GM03348 (cell line): ENCODE measurements at regions not wholly inside any gene's neighbourhood (a gene's known extent, or its start where the extent isn't known, plus 50 kb on each side); places are given as distances from the start of the nearest gene placed in this dataset.

Experiments
- DNase-seq: peaks from one replicate; pipeline ENCODE4 v3.0.0; 2012; ENCODE audit warnings: low spot score

DNA sequence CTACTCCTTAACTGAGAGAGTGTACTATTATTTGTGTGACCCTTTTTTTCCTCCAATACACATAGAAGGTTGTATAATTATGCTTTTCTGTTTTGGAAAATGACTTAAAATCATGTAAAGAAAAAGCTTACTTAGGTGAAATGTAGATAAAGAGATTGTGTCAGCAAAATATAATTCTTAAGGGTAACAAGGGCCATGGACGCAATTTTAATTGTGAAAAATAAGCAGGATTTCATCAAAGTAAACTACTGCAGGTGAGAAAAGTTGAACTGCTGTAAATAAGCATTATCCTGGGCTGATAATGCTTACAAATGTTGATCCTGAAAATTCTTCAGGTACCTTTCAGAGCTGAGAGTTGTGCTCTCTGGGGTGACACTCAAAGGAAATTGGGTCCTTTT lies 141.5 kb downstream of the RPIA start:
- no peak for DNase-seq

- no peak for DNase-seq
These were observed 142.9 kb downstream of the RPIA start for GRCh38 chr2:88834376-88834775.

GRCh38 chr2:88834866-88835265 lies 143.4 kb downstream of the RPIA start:
- no peak for DNase-seq

DNA sequence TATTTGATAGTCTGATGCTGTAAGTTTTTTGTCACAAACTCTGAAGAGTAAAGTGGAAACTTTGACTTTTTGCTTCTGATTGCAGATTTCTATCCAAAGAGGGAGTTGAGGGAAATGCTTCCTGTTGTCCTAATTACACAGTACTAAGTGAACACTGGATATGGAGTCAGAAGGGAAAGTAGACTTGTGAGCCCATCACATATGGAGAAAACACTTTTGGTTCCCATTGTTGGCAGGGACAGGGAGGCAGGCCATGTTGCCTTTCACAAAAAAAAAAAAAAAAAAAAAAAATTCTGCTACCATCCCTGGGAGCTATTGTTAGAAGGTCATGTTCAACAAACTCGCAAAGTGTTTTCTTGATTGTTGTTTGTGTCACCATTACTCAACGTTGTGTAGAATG lies 144.3 kb downstream of the RPIA start:
- no peak for DNase-seq

GRCh38 chr2:88836351-88836750 lies 144.9 kb downstream of the RPIA start:
- DNase-seq, result no peak

- no peak for DNase-seq
These were observed 146.2 kb downstream of the RPIA start for GRCh38 chr2:88837511-88838160.

DNA sequence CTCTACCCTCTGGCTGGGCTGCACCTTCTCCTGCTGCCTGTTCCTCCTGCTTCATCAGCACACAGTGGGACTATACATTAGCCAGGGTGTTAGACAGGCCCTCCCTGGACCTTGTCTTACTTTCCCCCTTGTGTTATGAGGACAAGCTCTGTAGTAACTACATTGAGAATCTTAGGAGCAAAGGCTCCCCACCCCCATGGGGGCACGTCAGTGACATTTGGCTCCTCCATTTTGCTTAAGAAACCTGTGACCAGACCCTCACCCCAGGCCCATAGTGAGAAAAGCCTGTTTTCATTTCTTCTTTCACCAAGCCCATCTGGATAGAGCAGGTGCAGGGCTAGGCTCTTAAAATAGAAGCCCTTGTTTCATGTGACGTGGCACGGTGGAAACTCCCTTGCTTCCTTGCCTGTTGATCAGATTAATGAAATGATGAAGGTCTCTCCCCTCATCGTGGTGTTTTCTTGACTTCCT lies 146.7 kb downstream of the RPIA start:
- no peak for DNase-seq

- DNase-seq, result no peak
These were observed 149.9 kb downstream of the RPIA start for GRCh38 chr2:88841224-88841929.

DNA sequence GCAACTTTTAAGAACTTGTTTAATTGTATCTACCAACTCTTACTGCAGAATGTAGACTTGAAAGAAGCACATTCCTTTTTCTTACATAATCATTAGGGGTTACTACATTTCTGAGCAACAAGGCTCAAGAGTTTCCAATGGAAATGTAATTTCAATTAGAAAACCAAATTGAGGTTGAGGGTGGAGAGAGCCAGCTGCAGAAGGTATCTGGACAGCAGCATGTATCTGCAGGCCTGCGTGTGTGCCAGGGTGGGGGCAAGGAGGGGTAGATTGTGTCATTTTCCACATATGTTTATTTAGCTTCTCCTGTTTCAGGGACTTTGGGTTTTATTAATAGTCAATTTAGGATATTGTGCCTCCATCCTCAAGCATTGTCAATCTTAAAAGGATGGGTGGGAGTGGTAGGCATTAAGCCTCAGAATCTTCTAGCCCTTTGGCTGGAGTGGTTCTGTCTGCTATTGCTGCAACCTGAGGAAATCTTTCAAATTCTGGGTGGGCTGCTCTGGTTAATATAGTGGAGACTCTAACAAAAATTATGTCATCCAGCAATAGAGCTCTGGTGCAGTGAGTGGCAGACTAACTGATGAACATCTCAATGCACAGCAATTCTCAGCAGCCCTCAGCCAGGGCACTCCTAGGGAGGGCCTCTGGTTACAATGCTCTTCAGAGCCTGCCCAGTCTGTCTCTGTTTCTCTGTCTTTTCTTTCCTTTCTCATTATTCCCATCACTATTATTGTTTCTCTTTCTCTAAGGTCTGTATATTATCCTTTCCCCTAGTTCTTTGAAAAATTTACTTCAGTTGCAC lies 151.4 kb downstream of the RPIA start:
- no peak for DNase-seq

GRCh38 chr2:88843651-88844050 lies 152.2 kb downstream of the RPIA start:
- DNase-seq, result no peak

DNA sequence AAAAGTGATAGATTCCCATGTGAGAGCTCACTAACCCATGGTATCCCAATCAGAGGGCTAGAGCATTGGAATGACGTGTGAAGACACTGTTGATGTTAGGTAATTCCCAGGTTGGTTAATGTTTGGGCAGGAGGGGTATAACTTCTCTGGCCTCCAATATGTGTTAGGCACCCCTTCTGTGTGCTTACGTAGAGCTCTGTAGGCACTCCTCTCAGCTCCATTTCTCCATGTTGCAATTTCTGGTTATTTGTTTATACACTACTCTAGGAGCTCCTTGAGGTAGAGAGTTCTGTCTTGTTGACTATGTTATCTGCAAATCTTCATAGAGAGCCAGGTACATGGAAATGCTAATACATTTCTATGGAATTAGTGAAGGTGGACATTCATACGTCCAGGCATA lies 153.5 kb downstream of the RPIA start:
- DNase-seq, result no peak

DNA sequence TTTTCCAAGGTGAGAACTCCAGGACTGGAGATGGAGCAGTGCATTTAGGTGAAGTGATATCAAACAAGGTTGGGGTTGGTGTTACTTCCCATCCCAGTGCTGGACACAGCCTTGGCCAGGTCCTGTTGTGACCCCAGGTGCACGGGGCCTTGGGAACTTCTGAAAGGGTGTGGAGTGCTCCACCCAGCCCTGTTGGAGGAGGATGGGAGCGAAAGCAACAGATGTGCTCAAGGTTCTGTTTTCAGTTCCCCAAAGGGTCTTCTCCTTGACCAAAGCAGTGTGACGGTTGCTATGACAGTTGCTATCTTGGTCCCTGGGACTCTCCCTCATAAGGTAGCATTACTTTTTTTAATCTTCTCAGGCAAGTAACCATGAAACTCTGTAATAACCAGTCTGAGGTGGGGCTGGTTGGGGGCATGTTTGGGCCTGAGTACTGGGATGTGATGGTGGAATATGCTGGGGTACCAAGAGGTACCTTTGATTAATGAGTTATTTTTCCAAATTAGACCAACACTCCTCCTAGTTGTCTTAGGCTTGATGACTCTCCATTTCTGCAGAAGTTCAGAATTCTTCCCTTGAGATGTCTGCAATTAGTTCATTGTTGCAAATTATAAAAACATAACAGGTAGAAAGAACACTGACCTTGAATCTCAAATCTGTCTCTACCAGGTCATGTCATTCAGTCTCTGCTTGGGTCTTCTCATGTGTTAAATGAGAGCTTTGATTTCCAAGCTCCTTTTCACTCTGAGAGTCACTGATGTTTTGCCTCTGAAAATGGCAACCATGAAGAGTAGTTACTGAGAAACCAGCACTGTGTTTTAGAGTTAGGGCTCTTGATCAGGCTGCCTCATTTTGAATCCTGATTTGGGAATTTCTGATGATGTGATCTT lies 154.5 kb downstream of the RPIA start:
- DNase-seq, result no peak

- no peak for DNase-seq
These were observed 161.4 kb downstream of the RPIA start for GRCh38 chr2:88852753-88853402.

DNA sequence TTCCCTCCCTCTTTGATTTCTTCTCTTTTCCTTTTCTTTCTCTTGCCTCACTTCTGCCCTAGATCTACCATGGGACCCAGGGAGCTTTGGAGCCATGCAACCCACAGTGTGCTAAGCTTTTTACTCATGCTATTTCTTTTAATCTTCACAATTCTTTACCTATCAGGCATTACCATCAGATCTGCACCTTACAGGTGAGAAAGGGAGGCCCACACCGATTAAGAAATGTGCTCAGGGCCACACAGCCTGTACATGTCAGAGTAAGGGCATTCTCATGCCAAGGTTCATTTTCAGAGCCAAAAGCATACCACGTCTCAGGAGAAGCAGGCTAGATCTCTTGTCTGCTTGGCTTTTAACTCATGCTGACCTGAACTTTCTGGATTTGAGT lies 161.9 kb downstream of the RPIA start:
- DNase-seq, result no peak

- DNase-seq, result no peak
These were observed 163.1 kb downstream of the RPIA start for GRCh38 chr2:88854528-88854927.

GRCh38 chr2:88855620-88856408 lies 164.3 kb downstream of the RPIA start:
- DNase-seq, result no peak

- no peak for DNase-seq
These were observed 165.1 kb downstream of the RPIA start for GRCh38 chr2:88856409-88857135.

- no peak for DNase-seq
These were observed 165.8 kb downstream of the RPIA start for GRCh38 chr2:88857274-88857741.

GRCh38 chr2:88857951-88858411 lies 166.5 kb downstream of the RPIA start:
- DNase-seq, result no peak

- no peak for DNase-seq
These were observed 168.0 kb downstream of the RPIA start for GRCh38 chr2:88859461-88859860.
